SK-N-SH (cell line): ENCODE measurements at regions not wholly inside any gene's neighbourhood (a gene's known extent, or its start where the extent isn't known, plus 50 kb on each side); places are given as distances from the start of the nearest gene placed in this dataset.

Experiments used
- CTCF ChIA-PET: fragments of 300-600, 350-600 bp; formaldehyde crosslinking; extraction: SDS; loops from one replicate; lab custom pipeline; 2021; lab: Yijun Ruan, JAX
- POLR2A ChIA-PET: fragments of 350-600 bp; sonication (Branson Sonifier 250); formaldehyde crosslinking; extraction: SDS; loops from one replicate; lab custom pipeline; 2020; ENCODE audit warnings: antibody characterized with exemption, inconsistent platforms; lab: Yijun Ruan, JAX
- DNase-seq: peaks from one replicate; pipeline ENCODE4 v3.0.0; 2012
- H2AFZ ChIP-seq: fragments of 200-600 bp; sonication (generic); 2 replicates; pipeline ENCODE4 v1.8.1; 2016; ENCODE audit warnings: antibody characterized with exemption, mild to moderate bottlenecking, low read depth
- H3F3A ChIP-seq: fragments of 200-600 bp; sonication (generic); replicated peaks from 2 replicates; pipeline ENCODE3; 2016; ENCODE audit warnings: antibody characterized with exemption, mild to moderate bottlenecking; ENCODE audit not compliant: insufficient read depth
- H3K27ac ChIP-seq, 2 experiments: fragments of 200-500 bp in 1 of 2; fragments of 200-600 bp in 1 of 2; sonication (Bioruptor generic) in 1 of 2; sonication (generic), shearing (Covaris generic) in 1 of 2; 2 replicates each; pipeline versions ENCODE4 v1.5.1 to v1.6.1; 2014 to 2016; ENCODE audit warnings: low read depth in 2 of 2, inconsistent platforms in 1 of 2, low read length in 1 of 2, mild to moderate bottlenecking in 1 of 2, mixed read lengths in 1 of 2
- H3K27me3 ChIP-seq: fragments of 200-600 bp; sonication (generic), shearing (Covaris generic); 2 replicates; pipeline ENCODE4 v1.6.1; 2016; ENCODE audit warnings: mixed run types; ENCODE audit not compliant: insufficient read depth
- H3K36me3 ChIP-seq, 2 experiments: fragments of 200-500 bp in 1 of 2; fragments of 200-600 bp in 1 of 2; sonication (Bioruptor generic) in 1 of 2; sonication (generic) in 1 of 2; replicated peaks in 1 of 2; 2 replicates each; pipeline versions ENCODE3 to v1.5.1; 2014 to 2016; ENCODE audit warnings: low read length in 1 of 2, mild to moderate bottlenecking in 1 of 2; ENCODE audit not compliant: insufficient read depth in 2 of 2, control insufficient read depth in 1 of 2
- H3K4me1 ChIP-seq, 2 experiments: fragments of 200-500 bp in 1 of 2; fragments of 200-600 bp in 1 of 2; sonication (Bioruptor generic) in 1 of 2; sonication (generic), shearing (Covaris generic) in 1 of 2; 2 replicates each; pipeline versions ENCODE4 v1.5.1 to v1.6.1; 2014 to 2016; ENCODE audit warnings: low read depth in 1 of 2, low read length in 1 of 2, mixed run types in 1 of 2; ENCODE audit not compliant: insufficient read depth in 2 of 2, control insufficient read depth in 1 of 2
- H3K4me2 ChIP-seq: fragments of 200-600 bp; sonication (generic), shearing (Covaris generic); 2 replicates; pipeline ENCODE4 v1.6.1; 2017; ENCODE audit warnings: mixed run types
- H3K4me3 ChIP-seq, 2 experiments: fragments of 200-500 bp in 1 of 2; fragments of 200-600 bp in 1 of 2; sonication (Bioruptor generic) in 1 of 2; sonication (generic), shearing (Covaris generic) in 1 of 2; 2 replicates each; pipeline versions ENCODE4 v1.5.1 to v1.8.1; 2014 to 2016; ENCODE audit warnings: low read depth in 2 of 2, inconsistent platforms in 1 of 2, low read length in 1 of 2, mild to moderate bottlenecking in 1 of 2, mixed read lengths in 1 of 2, moderate library complexity in 1 of 2
- H3K79me2 ChIP-seq: fragments of 200-600 bp; sonication (generic); 2 replicates; pipeline ENCODE4 v1.8.1; 2017; ENCODE audit warnings: mild to moderate bottlenecking; ENCODE audit not compliant: insufficient read depth
- H3K9ac ChIP-seq: fragments of 200-600 bp; sonication (generic); 2 replicates; pipeline ENCODE4 v1.6.1; 2017; ENCODE audit warnings: mixed run types
- H3K9me2 ChIP-seq: fragments of 200-600 bp; sonication (generic); 2 replicates; pipeline ENCODE4 v1.6.1; 2017; ENCODE audit warnings: mixed run types
- H3K9me3 ChIP-seq: fragments of 200-600 bp; sonication (generic); 2 replicates; pipeline ENCODE4 v1.6.1; 2017; ENCODE audit warnings: mixed run types, mild to moderate bottlenecking, moderate library complexity
- H4K20me1 ChIP-seq: fragments of 200-600 bp; sonication (generic); 2 replicates; pipeline ENCODE4 v1.6.1; 2017; ENCODE audit warnings: mild to moderate bottlenecking, mixed run types; ENCODE audit not compliant: insufficient read depth
- ELF1 ChIP-seq: IDR thresholded peaks from 2 replicates; pipeline ENCODE4 v1.4.0; 2012
- EZH2phosphoT487 ChIP-seq: fragments of 200-600 bp; sonication (generic); IDR thresholded peaks from 2 replicates; pipeline ENCODE4 v1.6.1; 2017; ENCODE audit warnings: low read depth, mixed run types, mild to moderate bottlenecking, antibody characterized with exemption, moderate library complexity, borderline replicate concordance
- FOXM1 ChIP-seq: IDR thresholded peaks from 2 replicates; pipeline ENCODE4 v1.4.0; 2012; ENCODE audit warnings: low read depth, mild to moderate bottlenecking
- IRF3 ChIP-seq: fragments of 150-350 bp; IDR thresholded peaks from 2 replicates; pipeline ENCODE4 v1.6.1; 2016; ENCODE audit warnings: mild to moderate bottlenecking, low read depth, low read length
- JUND ChIP-seq: IDR thresholded peaks from 2 replicates; pipeline ENCODE4 v1.4.0; 2012
- MAX ChIP-seq: IDR thresholded peaks from 2 replicates; pipeline ENCODE4 v1.4.0; 2012; ENCODE audit warnings: low read depth
- MEF2A ChIP-seq: IDR thresholded peaks from 2 replicates; pipeline ENCODE4 v1.4.0; 2012; ENCODE audit warnings: low read depth, borderline replicate concordance
- MXI1 ChIP-seq: IDR thresholded peaks from 2 replicates; pipeline ENCODE4 v1.6.1; 2012; ENCODE audit warnings: mild to moderate bottlenecking, low read depth, low read length, improper control_type of control experiment
- NFIC ChIP-seq: IDR thresholded peaks from 2 replicates; pipeline ENCODE4 v1.4.0; 2012; ENCODE audit warnings: borderline replicate concordance
- PBX3 ChIP-seq: IDR thresholded peaks from 2 replicates; pipeline ENCODE4; 2012
- POLR2AphosphoS5 ChIP-seq: IDR thresholded peaks from 2 replicates; pipeline ENCODE4 v1.6.1; 2012; ENCODE audit warnings: low read depth, low read length
- RAD21 ChIP-seq: IDR thresholded peaks from 2 replicates; pipeline ENCODE4 v1.6.1; 2012; ENCODE audit warnings: mild to moderate bottlenecking, low read length
- SMC3 ChIP-seq: IDR thresholded peaks from 2 replicates; pipeline ENCODE4 v1.6.1; 2012; ENCODE audit warnings: low read depth, low read length, improper control_type of control experiment
- TAF1 ChIP-seq: IDR thresholded peaks from 2 replicates; pipeline ENCODE4 v1.6.1; 2012; ENCODE audit warnings: low read depth, mild to moderate bottlenecking, low read length, moderate library complexity, borderline replicate concordance
- TCF12 ChIP-seq: IDR thresholded peaks from 2 replicates; pipeline ENCODE4 v1.4.0; 2012
- USF2 ChIP-seq: fragments of 150-350 bp; IDR thresholded peaks from 2 replicates; pipeline ENCODE4 v1.6.1; 2017; ENCODE audit warnings: antibody characterized with exemption, low read length, low read depth, borderline replicate concordance
- ZBTB33 ChIP-seq: IDR thresholded peaks from 2 replicates; pipeline ENCODE4 v1.4.0; 2012; ENCODE audit warnings: low read depth, borderline replicate concordance
- WGBS: methylation state at CpG from one replicate; pipeline ENCODE4 v1.1.6; 2017; ENCODE audit warnings: low lambda C conversion rate; 5-methylcytosine and 5-hydroxymethylcytosine counted together

- no peak overlapping the region for H3K4me3 ChIP-seq
- ChIA-PET POLR2A (no interaction called here), CTCF (no interaction called here)
- H4K20me1 ChIP-seq = no peaks in the 10 kb centered on the region
- no peak overlapping the region for H3K9ac ChIP-seq
- no peaks in the 10 kb centered on the region for H3K9me3 ChIP-seq
- no peaks in the 10 kb centered on the region for H3F3A ChIP-seq
- no peaks in the 10 kb centered on the region for H3K9me2 ChIP-seq
- DNase-seq = no peak
- H2AFZ ChIP-seq = no peak overlapping the region
- H3K4me1 ChIP-seq = no peaks in the 10 kb centered on the region
- WGBS = 27% methylated on average over 9 of the region's 9 CpGs
- no peak overlapping the region for H3K4me2 ChIP-seq
- no peaks in the 10 kb centered on the region for H3K79me2 ChIP-seq
- H3K27me3 ChIP-seq = no peaks in the 10 kb centered on the region
- H3K27ac ChIP-seq = no peak overlapping the region
- TF ChIP-seq SMC3 (no peak), USF2 (no peak), RAD21 (no peak), TCF12 (no peak), EZH2phosphoT487 (no peak), IRF3 (no peak)
- no peaks in the 10 kb centered on the region for H3K36me3 ChIP-seq
Measured at GRCh38 chr4:180766944-180767729, 1476.1 kb upstream of the TENM3 start.

- Histone ChIP-seq H3K27me3 (no peaks in the 10 kb centered on the region), H3F3A (no peaks in the 10 kb centered on the region), H2AFZ (no peak overlapping the region), H3K4me2 (no peak overlapping the region), H3K4me3 (no peak overlapping the region), H3K27ac (no peak overlapping the region), H3K4me1 (no peaks in the 10 kb centered on the region), H3K9ac (no peak overlapping the region), H3K9me3 (no peaks in the 10 kb centered on the region)
- WGBS = 12% methylated on average over 3 of the region's 3 CpGs
- no peak for DNase-seq
- POLR2A ChIA-PET = no interaction called here
- CTCF ChIA-PET = no interaction called here
- TF ChIP-seq TAF1 = no peak
- no peak for TF ChIP-seq FOXM1
- no peak for TF ChIP-seq MXI1
- TF ChIP-seq ZBTB33 = no peak
- TF ChIP-seq ELF1 = no peak
- no peak for TF ChIP-seq MAX
- no peak for TF ChIP-seq PBX3
- TF ChIP-seq POLR2AphosphoS5 = no peak
- TF ChIP-seq JUND = no peak
- no peak for TF ChIP-seq MEF2A
- TF ChIP-seq USF2 = no peak
- no peak for TF ChIP-seq NFIC
- TF ChIP-seq RAD21 = no peak
- TF ChIP-seq, all 33 proteins: peak for 0
- Histone ChIP-seq H4K20me1 (no peaks in the 10 kb centered on the region), H3K9me2 (no peaks in the 10 kb centered on the region), H3K36me3 (no peaks in the 10 kb centered on the region), H3K79me2 (no peaks in the 10 kb centered on the region)
Measured at GRCh38 chr4:180768610-180769009, 1474.6 kb upstream of the TENM3 start.
